GM18511 (cell line): ENCODE measurements at regions not wholly inside any gene's neighbourhood (a gene's known extent, or its start where the extent isn't known, plus 50 kb on each side); places are given as distances from the start of the nearest gene placed in this dataset.
A peak's percentile ranks its signal among the peaks of the same experiment; 100 is the strongest.
"Not testable (repeated sequence)": the region's sequence is repeated elsewhere in the genome, so short reads cannot be mapped to it uniquely, and the experiment has no call there.

Experiments used
- ATAC-seq: cut with Tn5 transposase; IDR thresholded peaks from one replicate; pipeline ENCODE4 v1.9.1; 2021; ENCODE audit warnings: mild to moderate bottlenecking, moderate library complexity; ENCODE audit not compliant: unreplicated experiment

GRCh38 chr10:130261306-130261705 is 125.1 kb downstream of the GLRX3 start:
- no peak for ATAC-seq

GRCh38 chr10:130261766-130262165 is 125.6 kb downstream of the GLRX3 start:
- ATAC-seq: no peak

- ATAC-seq: no peak
These were observed 127.1 kb downstream of the GLRX3 start for GRCh38 chr10:130263289-130263688.

- ATAC-seq: no peak
These were observed 129.4 kb downstream of the GLRX3 start for GRCh38 chr10:130265542-130265941.

GRCh38 chr10:130282492-130283218 is 146.5 kb downstream of the GLRX3 start:
- no peak for ATAC-seq

- no peak for ATAC-seq
These were observed 147.0 kb downstream of the GLRX3 start for GRCh38 chr10:130283219-130283545.

- not testable (repeated sequence) for ATAC-seq
These were observed 159.6 kb downstream of the GLRX3 start for GRCh38 chr10:130295761-130296160.

GRCh38 chr10:130300608-130301020 is 164.4 kb downstream of the GLRX3 start:
- ATAC-seq: peak; percentile 32

GRCh38 chr10:130301021-130301892 is 165.1 kb downstream of the GLRX3 start:
- ATAC-seq: peak; percentile 66

GRCh38 chr10:130326954-130327353 is 190.8 kb downstream of the GLRX3 start:
- no peak for ATAC-seq

GRCh38 chr10:130329792-130330191 is 193.6 kb downstream of the GLRX3 start:
- ATAC-seq: no peak

- ATAC-seq: no peak
These were observed 197.0 kb downstream of the GLRX3 start for GRCh38 chr10:130333185-130333584.

GRCh38 chr10:130335336-130335735 is 199.1 kb downstream of the GLRX3 start:
- ATAC-seq: no peak

- ATAC-seq: no peak
These were observed 200.6 kb downstream of the GLRX3 start for GRCh38 chr10:130336617-130337304.

GRCh38 chr10:130337305-130337640 is 201.1 kb downstream of the GLRX3 start:
- no peak for ATAC-seq

GRCh38 chr10:130337696-130338635 is 201.8 kb downstream of the GLRX3 start:
- ATAC-seq: no peak

GRCh38 chr10:130338636-130339024 is 202.4 kb downstream of the GLRX3 start:
- ATAC-seq: no peak

GRCh38 chr10:130339091-130339490 is 202.9 kb downstream of the GLRX3 start:
- no peak for ATAC-seq

GRCh38 chr10:130339911-130340310 is 203.7 kb downstream of the GLRX3 start:
- ATAC-seq: no peak

- no peak for ATAC-seq
These were observed 204.6 kb downstream of the GLRX3 start for GRCh38 chr10:130340816-130341215.

GRCh38 chr10:130341356-130341755 is 205.2 kb downstream of the GLRX3 start:
- ATAC-seq: no peak
